ENCODE measurements at regions not wholly inside any gene's neighbourhood (a gene's known extent, or its start where the extent isn't known, plus 50 kb on each side); places are given as distances from the start of the nearest gene placed in this dataset.

DNA sequence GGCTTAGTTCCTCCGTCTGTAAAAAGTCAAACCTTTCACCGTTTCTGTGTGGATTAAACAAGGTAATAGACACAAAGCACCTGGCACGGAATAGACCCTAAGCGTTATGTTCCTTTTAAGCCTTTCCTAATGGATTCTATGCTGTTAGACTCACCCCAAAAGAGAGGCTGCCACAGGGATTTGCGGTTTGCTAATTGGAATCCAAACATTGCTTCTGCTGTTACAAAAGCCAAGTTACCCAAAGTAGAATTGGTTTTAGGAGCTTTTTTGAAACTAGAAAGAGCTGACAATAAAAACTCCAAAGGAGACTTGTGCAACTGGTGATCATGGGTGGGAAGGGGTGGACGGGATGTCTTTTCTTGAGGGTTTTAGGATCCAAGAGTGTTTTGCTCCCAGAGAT lies 178.0 kb downstream of the BMP7 start:
- H3K4me3 Mint-ChIP-seq, result no peak overlapping the region
- DNase-seq (ENCODE audit: low read depth, low spot score), result no peak
- H3K36me3 Mint-ChIP-seq (ENCODE audit: low read depth), result no peaks in the 10 kb centered on the region
- no peak overlapping the region for H3K27ac Mint-ChIP-seq (ENCODE audit: unreplicated experiment)
- H3K4me1 Mint-ChIP-seq, result peaks cover 9% of the 10 kb centered on the region
- TF ChIP-seq CTCF (conservative IDR thresholded peaks at IDR 0.05), result no peak
- no peaks in the 10 kb centered on the region for H3K9me3 Mint-ChIP-seq
- H3K27me3 Mint-ChIP-seq (ENCODE audit: low read depth), result peaks cover 18% of the 10 kb centered on the region

GRCh38 chr20:57089699-57090144 lies 176.7 kb downstream of the BMP7 start:
- no peaks in the 10 kb centered on the region for H3K9me3 Mint-ChIP-seq
- peak; percentile 97 for TF ChIP-seq CTCF (conservative IDR thresholded peaks at IDR 0.05)
- H3K27me3 Mint-ChIP-seq (ENCODE audit: low read depth), result peaks cover 18% of the 10 kb centered on the region

GRCh38 chr20:57090590-57091560 lies 175.6 kb downstream of the BMP7 start:
- Mint-ChIP-seq H3K4me3 (no peak overlapping the region), H3K36me3 (ENCODE audit: low read depth) (no peaks in the 10 kb centered on the region), H3K4me1 (peaks cover 9% of the 10 kb centered on the region), H3K9me3 (no peaks in the 10 kb centered on the region), H3K27ac (ENCODE audit: unreplicated experiment) (no peak overlapping the region), H3K27me3 (ENCODE audit: low read depth) (peaks cover 18% of the 10 kb centered on the region)
- no peak for TF ChIP-seq CTCF (conservative IDR thresholded peaks at IDR 0.05)
- DNase-seq (ENCODE audit: low read depth, low spot score), result no peak

More at GRCh38 chr20:57089699-57090144, 176.7 kb downstream of the BMP7 start:
- no peak overlapping the region for H3K4me3 Mint-ChIP-seq
- H3K27ac Mint-ChIP-seq (ENCODE audit: unreplicated experiment), result no peak overlapping the region
- peaks cover 9% of the 10 kb centered on the region for H3K4me1 Mint-ChIP-seq
- H3K36me3 Mint-ChIP-seq (ENCODE audit: low read depth), result no peaks in the 10 kb centered on the region
- DNase-seq (ENCODE audit: low read depth, low spot score), result peak; percentile 86

- H3K27me3 Mint-ChIP-seq (ENCODE audit: low read depth), result peaks cover 18% of the 10 kb centered on the region
- no peak overlapping the region for H3K27ac Mint-ChIP-seq (ENCODE audit: unreplicated experiment)
- no peak overlapping the region for H3K4me3 Mint-ChIP-seq
- TF ChIP-seq CTCF (conservative IDR thresholded peaks at IDR 0.05), result no peak
- H3K4me1 Mint-ChIP-seq, result peaks cover 9% of the 10 kb centered on the region
- no peaks in the 10 kb centered on the region for H3K36me3 Mint-ChIP-seq (ENCODE audit: low read depth)
- DNase-seq (ENCODE audit: low read depth, low spot score), result no peak
- no peaks in the 10 kb centered on the region for H3K9me3 Mint-ChIP-seq
Measured at GRCh38 chr20:57091748-57092111, 174.7 kb downstream of the BMP7 start.

- H3K27ac Mint-ChIP-seq (ENCODE audit: unreplicated experiment), result peak overlapping the region; percentile 95
- no peaks in the 10 kb centered on the region for H3K9me3 Mint-ChIP-seq
- H3K4me1 Mint-ChIP-seq, result peaks cover 9% of the 10 kb centered on the region
- TF ChIP-seq CTCF (conservative IDR thresholded peaks at IDR 0.05), result peak; percentile 89
- H3K27me3 Mint-ChIP-seq (ENCODE audit: low read depth), result peaks cover 18% of the 10 kb centered on the region
- DNase-seq (ENCODE audit: low read depth, low spot score), result peak; percentile 73
- no peaks in the 10 kb centered on the region for H3K36me3 Mint-ChIP-seq (ENCODE audit: low read depth)
- no peak overlapping the region for H3K4me3 Mint-ChIP-seq
Measured at GRCh38 chr20:57092112-57092899, 174.1 kb downstream of the BMP7 start.
